Fibroblast of the aortic adventitia (primary cell): ENCODE measurements at regions not wholly inside any gene's neighbourhood (a gene's known extent, or its start where the extent isn't known, plus 50 kb on each side); places are given as distances from the start of the nearest gene placed in this dataset.

Experiments
- DNase-seq: peaks from one replicate; pipeline ENCODE4 v3.0.0-alpha.2; 2010; ENCODE audit warnings: low read depth
- H3K4me3 ChIP-seq: 2 replicates; pipeline ENCODE4 v1.5.1; 2011; ENCODE audit warnings: low read depth, mild to moderate bottlenecking, control low read depth, low read length, moderate library complexity
- TF ChIP-seq, protein P1 (sequence below): IDR thresholded peaks from 2 replicates; pipeline ENCODE4 v1.5.1; 2011; ENCODE audit warnings: mild to moderate bottlenecking, low read length, control low read depth, inconsistent platforms; ENCODE audit not compliant: insufficient read depth

DNA sequence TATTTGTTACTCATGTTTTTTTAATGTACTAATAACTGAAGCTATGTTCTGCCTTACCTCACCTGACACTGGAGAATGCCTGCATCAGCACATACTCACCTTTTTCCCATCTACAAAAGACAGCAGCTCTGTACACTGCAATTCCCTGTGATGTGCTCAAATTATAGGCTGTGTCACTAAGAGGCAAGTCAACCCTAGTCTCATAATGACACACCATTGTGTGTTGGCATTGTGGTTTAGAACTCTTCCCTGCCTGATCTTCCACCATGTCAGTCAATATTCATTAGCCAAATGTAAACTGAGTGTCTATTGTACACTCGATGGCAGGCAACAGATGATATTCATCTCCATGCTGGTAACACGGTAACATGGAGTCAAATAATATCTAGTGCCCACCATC lies 332.1 kb upstream of the TCF4 start:
- TF ChIP-seq, protein P1, sequence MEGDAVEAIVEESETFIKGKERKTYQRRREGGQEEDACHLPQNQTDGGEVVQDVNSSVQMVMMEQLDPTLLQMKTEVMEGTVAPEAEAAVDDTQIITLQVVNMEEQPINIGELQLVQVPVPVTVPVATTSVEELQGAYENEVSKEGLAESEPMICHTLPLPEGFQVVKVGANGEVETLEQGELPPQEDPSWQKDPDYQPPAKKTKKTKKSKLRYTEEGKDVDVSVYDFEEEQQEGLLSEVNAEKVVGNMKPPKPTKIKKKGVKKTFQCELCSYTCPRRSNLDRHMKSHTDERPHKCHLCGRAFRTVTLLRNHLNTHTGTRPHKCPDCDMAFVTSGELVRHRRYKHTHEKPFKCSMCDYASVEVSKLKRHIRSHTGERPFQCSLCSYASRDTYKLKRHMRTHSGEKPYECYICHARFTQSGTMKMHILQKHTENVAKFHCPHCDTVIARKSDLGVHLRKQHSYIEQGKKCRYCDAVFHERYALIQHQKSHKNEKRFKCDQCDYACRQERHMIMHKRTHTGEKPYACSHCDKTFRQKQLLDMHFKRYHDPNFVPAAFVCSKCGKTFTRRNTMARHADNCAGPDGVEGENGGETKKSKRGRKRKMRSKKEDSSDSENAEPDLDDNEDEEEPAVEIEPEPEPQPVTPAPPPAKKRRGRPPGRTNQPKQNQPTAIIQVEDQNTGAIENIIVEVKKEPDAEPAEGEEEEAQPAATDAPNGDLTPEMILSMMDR: no peak
- no peak overlapping the region for H3K4me3 ChIP-seq
- no peak for DNase-seq

DNA sequence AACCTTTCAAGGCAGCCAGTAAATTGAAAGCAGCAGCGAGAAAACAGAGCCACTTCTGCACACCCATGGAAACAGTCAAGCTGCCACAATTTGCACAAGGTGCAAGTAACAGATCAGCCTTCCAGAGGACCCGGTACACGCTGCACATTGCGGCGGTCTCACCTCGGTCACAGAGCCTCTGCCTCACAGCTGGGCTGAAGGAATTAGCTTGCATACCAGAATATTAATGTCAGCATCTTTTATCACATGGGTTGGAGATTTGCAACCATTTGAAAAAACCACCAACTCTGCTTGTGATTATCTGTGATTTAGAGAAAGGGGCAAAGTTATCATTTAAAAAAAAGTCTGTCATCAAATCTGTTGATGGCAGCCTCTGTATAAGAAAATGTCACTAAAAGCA lies 330.5 kb upstream of the TCF4 start:
- H3K4me3 ChIP-seq: no peak overlapping the region
- peak; percentile 30 for DNase-seq
- TF ChIP-seq, protein P1: no peak

DNA sequence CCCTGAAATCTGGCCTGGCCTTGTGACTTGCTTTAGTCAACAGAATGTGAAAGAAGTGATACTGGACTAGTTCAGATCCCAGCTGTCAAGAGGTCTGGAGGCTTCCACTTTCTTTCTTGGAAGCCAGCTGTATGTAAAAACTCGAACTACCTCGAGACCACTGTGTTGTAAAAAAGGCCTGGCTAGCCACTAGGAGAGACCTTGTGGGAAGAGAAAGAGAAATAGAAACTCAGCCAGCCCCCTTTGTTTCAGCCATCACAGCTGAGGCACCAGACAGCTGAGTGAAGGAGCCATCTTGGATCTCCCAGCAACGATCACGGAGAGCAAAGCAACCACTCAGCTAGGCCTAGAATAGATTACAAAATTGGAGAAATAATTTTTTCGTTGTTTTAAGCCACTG lies 324.9 kb upstream of the TCF4 start:
- TF ChIP-seq, protein P1: no peak
- DNase-seq: no peak
- no peak overlapping the region for H3K4me3 ChIP-seq

DNA sequence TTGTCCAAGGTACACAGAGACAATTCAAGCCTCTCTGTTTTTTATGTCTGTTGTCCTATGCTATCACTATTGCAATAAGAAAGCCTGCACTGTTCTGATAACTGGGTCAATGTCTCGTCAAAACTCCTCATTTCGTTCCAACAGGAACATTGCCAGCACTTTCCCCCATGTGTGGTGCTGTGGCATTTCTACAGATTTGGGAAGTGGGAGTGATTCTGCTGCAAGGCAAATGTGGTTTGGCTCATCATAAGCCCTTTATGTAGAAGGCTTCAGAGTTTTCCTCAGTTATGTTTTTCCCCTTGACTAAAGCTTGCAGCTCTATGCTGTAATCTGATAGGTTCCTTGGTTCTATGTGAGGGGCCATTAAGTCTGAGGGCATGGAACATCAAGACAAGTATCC lies 324.1 kb upstream of the TCF4 start:
- no peak overlapping the region for H3K4me3 ChIP-seq
- DNase-seq: peak; percentile 23
- TF ChIP-seq, protein P1: no peak

DNA sequence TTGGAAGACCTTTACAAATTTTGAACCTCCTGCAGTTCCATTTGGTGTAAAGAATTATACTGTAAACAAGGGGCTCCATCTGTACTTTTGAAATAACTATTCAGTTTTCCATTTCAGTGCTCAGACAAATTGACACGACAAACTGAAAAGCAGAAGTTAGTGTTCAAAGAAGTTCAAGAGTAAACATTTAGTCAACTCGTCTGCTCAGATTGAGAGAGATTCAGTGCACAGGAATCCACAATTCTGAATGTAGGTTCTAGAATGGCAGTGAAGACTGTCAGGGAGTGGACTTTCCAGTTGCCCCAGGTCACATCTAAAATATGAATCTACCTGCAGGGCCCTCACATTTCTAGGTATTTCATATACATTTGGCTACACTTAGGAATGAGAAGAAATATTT lies 322.3 kb upstream of the TCF4 start:
- no peak overlapping the region for H3K4me3 ChIP-seq
- DNase-seq: no peak
- TF ChIP-seq, protein P1: no peak

DNA sequence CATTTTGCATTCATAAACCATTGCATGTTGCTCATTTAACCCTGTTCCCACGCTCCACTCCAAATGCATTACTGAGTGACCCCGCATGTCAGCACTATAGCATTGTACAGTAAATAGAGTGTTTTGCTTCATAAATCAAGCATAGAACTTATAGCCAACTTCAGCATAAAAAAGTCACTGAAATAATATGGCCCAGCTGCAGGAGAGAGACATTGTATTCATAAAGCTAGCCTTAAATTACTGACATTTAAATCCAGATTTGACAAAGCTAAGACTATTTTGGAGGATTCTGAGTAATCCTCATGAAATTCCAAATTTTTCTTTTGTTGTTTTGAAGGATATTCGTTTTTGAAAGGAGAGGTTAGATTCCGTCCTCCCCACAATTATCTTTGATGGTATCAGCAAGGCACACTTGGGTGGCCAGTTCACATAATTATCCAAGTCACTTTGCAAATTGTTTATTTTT lies 320.9 kb upstream of the TCF4 start:
- TF ChIP-seq, protein P1: no peak
- H3K4me3 ChIP-seq: no peak overlapping the region
- no peak for DNase-seq

DNA sequence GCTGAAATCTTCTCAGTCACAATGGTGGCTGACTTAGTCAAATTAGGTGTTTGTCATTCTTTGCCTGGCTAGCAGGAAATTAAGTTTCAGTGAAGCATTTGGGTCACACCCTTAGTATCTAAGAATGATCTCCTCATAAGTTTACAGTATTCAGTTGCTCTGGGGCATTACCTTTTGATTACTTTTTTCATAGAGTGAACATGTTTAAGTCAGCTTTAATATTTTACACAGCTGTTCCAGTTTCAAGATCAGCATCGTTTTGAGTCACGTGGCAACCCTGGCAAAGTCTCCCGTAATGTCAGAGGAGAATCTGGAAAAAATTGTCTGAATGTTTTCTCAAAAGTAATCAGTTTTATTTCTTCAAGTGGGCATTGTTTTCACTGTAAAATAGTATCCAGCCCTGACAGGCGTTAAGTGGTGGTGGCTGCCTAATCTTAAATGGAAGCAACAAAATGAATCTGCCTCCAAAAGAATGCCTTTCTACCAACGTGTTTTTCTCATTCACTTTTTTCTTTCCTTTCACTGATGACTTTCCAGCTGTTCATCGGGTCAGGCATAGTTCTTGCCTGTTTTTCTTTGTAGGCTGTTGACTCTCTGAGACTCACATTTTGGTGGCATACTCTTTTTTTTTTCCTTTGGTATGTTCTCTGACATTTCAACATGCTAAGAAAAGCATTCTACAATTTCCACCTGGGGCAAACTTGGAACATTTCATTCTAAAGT lies 319.6 kb upstream of the TCF4 start:
- H3K4me3 ChIP-seq: no peak overlapping the region
- peak; percentile 48 for DNase-seq
- TF ChIP-seq, protein P1: no peak
